WTC11 (cell line): ENCODE measurements at regions not wholly inside any gene's neighbourhood (a gene's known extent, or its start where the extent isn't known, plus 50 kb on each side); places are given as distances from the start of the nearest gene placed in this dataset.

Source experiments
- ATAC-seq: fragments of 200-7000 bp; cut with Tn5 transposase; 2 replicates; pipeline ENCODE4 v1.10.0; 2021; ENCODE audit warnings: mild to moderate bottlenecking, moderate library complexity
- CTCF ChIA-PET: fragments of 300-600 bp; sonication (Branson Sonifier 250); formaldehyde crosslinking; loops from one replicate; lab custom pipeline; 2021; ENCODE audit warnings: antibody characterized with exemption; lab: Charles Lee
- POLR2A ChIA-PET: fragments of 350-600 bp; sonication (Branson Sonifier 250); formaldehyde crosslinking; loops from one replicate; lab custom pipeline; 2021; ENCODE audit warnings: antibody characterized with exemption; lab: Charles Lee
- DNase-seq: peaks from one replicate; pipeline ENCODE4 v3.0.0; 2021; ENCODE audit warnings: low spot score
- H3K27ac Mint-ChIP-seq: 2 replicates; pipeline ENCODE4 v1.8.0; 2021; ENCODE audit warnings: mixed read lengths
- H3K27me3 Mint-ChIP-seq: 2 replicates; pipeline ENCODE4 v1.8.0; 2021; ENCODE audit warnings: low read depth, mild to moderate bottlenecking, moderate library complexity, mixed read lengths
- H3K36me3 Mint-ChIP-seq: 2 replicates; pipeline ENCODE4 v1.8.0; 2021; ENCODE audit warnings: mixed read lengths
- H3K4me1 Mint-ChIP-seq: 2 replicates; pipeline ENCODE4 v1.8.0; 2022; ENCODE audit warnings: mixed read lengths
- H3K4me3 Mint-ChIP-seq: 2 replicates; pipeline ENCODE4 v1.8.0; 2021; ENCODE audit warnings: mild to moderate bottlenecking, moderate library complexity, mixed read lengths
- H3K9me3 Mint-ChIP-seq: 2 replicates; pipeline ENCODE4 v1.8.0; 2021; ENCODE audit warnings: mixed read lengths
- CREM ChIP-seq: sonication (generic); formaldehyde crosslinking; IDR thresholded peaks from 2 replicates; pipeline ENCODE4 v1.8.1; 2022; ENCODE audit warnings: mild to moderate bottlenecking, missing genetic modification reagents, moderate library complexity
- E2F1 ChIP-seq: sonication (generic); formaldehyde crosslinking; IDR thresholded peaks from 2 replicates; pipeline ENCODE4 v1.8.0; 2022; ENCODE audit warnings: mild to moderate bottlenecking, missing genetic modification reagents
- E2F4 ChIP-seq: sonication (generic); formaldehyde crosslinking; IDR thresholded peaks from 2 replicates; pipeline ENCODE4 v1.8.1; 2022; ENCODE audit warnings: low read depth, mild to moderate bottlenecking, moderate library complexity, missing genetic modification reagents, borderline replicate concordance
- ELF4 ChIP-seq: sonication (generic); formaldehyde crosslinking; IDR thresholded peaks from 2 replicates; pipeline ENCODE4 v1.8.1; 2022; ENCODE audit warnings: low read depth, mild to moderate bottlenecking, moderate library complexity, missing genetic modification reagents
- ETV6 ChIP-seq: sonication (generic); formaldehyde crosslinking; IDR thresholded peaks from 2 replicates; pipeline ENCODE4 v1.8.1; 2022; ENCODE audit warnings: mild to moderate bottlenecking, missing genetic modification reagents
- FOXJ3 ChIP-seq: sonication (generic); formaldehyde crosslinking; IDR thresholded peaks from 2 replicates; pipeline ENCODE4 v1.9.0; 2021; ENCODE audit warnings: missing genetic modification reagents, mild to moderate bottlenecking, borderline replicate concordance
- GRHL2 ChIP-seq: fragments of 250-450 bp; sonication (Bioruptor Pico); IDR thresholded peaks from 2 replicates; pipeline ENCODE4 v1.8.0; 2022; ENCODE audit warnings: mild to moderate bottlenecking, moderate library complexity; ENCODE audit not compliant: insufficient replicate concordance, severe bottlenecking
- JUN ChIP-seq: sonication (generic); formaldehyde crosslinking; IDR thresholded peaks from 2 replicates; pipeline ENCODE4 v1.8.0; 2023; ENCODE audit warnings: mild to moderate bottlenecking, missing genetic modification reagents
- KAT7 ChIP-seq: sonication (generic); formaldehyde crosslinking; IDR thresholded peaks from 2 replicates; pipeline ENCODE4 v1.8.1; 2023; ENCODE audit warnings: missing genetic modification reagents, mild to moderate bottlenecking, borderline replicate concordance
- MXD4 ChIP-seq: fragments of 250-450 bp; sonication (Bioruptor Pico); IDR thresholded peaks from 2 replicates; pipeline ENCODE4 v1.8.0; 2021; ENCODE audit warnings: mild to moderate bottlenecking, moderate library complexity, borderline replicate concordance
- NFE2L1 ChIP-seq: sonication (generic); formaldehyde crosslinking; IDR thresholded peaks from 2 replicates; pipeline ENCODE4 v1.8.1; 2023; ENCODE audit warnings: missing genetic modification reagents
- NFYB ChIP-seq: sonication (generic); formaldehyde crosslinking; conservative IDR thresholded peaks from 2 replicates; pipeline ENCODE4 v1.8.0; 2022; ENCODE audit warnings: low read depth, missing genetic modification reagents
- NR1H2 ChIP-seq: sonication (generic); formaldehyde crosslinking; IDR thresholded peaks from 2 replicates; pipeline ENCODE4 v1.9.0; 2021; ENCODE audit warnings: mild to moderate bottlenecking, moderate library complexity, missing genetic modification reagents
- RORB ChIP-seq: fragments of 250-450 bp; sonication (Bioruptor Pico); IDR thresholded peaks from 2 replicates; pipeline ENCODE4 v1.9.0; 2021; ENCODE audit warnings: mild to moderate bottlenecking
- SP1 ChIP-seq: sonication (generic); formaldehyde crosslinking; conservative IDR thresholded peaks from 2 replicates; pipeline ENCODE4 v1.8.1; 2022; ENCODE audit warnings: missing genetic modification reagents
- TEAD1 ChIP-seq: sonication (generic); formaldehyde crosslinking; IDR thresholded peaks from 2 replicates; pipeline ENCODE4 v1.8.0; 2022; ENCODE audit warnings: mild to moderate bottlenecking, missing genetic modification reagents
- TP53 ChIP-seq: sonication (generic); formaldehyde crosslinking; IDR thresholded peaks from 2 replicates; pipeline ENCODE4 v1.8.1; 2023; ENCODE audit warnings: mild to moderate bottlenecking, missing genetic modification reagents
- ZNF138 ChIP-seq: sonication (generic); formaldehyde crosslinking; conservative IDR thresholded peaks from 2 replicates; pipeline ENCODE4 v1.8.1; 2022; ENCODE audit warnings: mild to moderate bottlenecking, moderate library complexity, missing genetic modification reagents
- ZNF219 ChIP-seq: sonication (generic); formaldehyde crosslinking; IDR thresholded peaks from 2 replicates; pipeline ENCODE4 v1.8.0; 2023; ENCODE audit warnings: missing genetic modification reagents, mild to moderate bottlenecking, borderline replicate concordance
- ZNF232 ChIP-seq: sonication (generic); formaldehyde crosslinking; IDR thresholded peaks from 2 replicates; pipeline ENCODE4 v1.8.0; 2022; ENCODE audit warnings: mild to moderate bottlenecking, missing genetic modification reagents
- ZNF263 ChIP-seq: sonication (generic); formaldehyde crosslinking; IDR thresholded peaks from 2 replicates; pipeline ENCODE4 v1.8.1; 2022; ENCODE audit warnings: low read depth, mild to moderate bottlenecking, moderate library complexity, missing genetic modification reagents
- ZSCAN18 ChIP-seq: fragments of 250-450 bp; sonication (Bioruptor Pico); IDR thresholded peaks from 2 replicates; pipeline ENCODE4 v2.1.2; 2022; ENCODE audit warnings: mild to moderate bottlenecking, moderate library complexity
- TF ChIP-seq, protein P1 (sequence below): sonication (generic); formaldehyde crosslinking; IDR thresholded peaks from 2 replicates; pipeline ENCODE4 v1.8.1; 2022; ENCODE audit warnings: mild to moderate bottlenecking, missing genetic modification reagents, moderate library complexity, borderline replicate concordance
- TF ChIP-seq, protein P2 (sequence below): sonication (generic); formaldehyde crosslinking; IDR thresholded peaks from 2 replicates; pipeline ENCODE4 v1.8.1; 2023; ENCODE audit warnings: mild to moderate bottlenecking, missing genetic modification reagents, borderline replicate concordance
- TF ChIP-seq, protein P3 (sequence below): sonication (generic); formaldehyde crosslinking; IDR thresholded peaks from 2 replicates; pipeline ENCODE4 v1.8.1; 2023; ENCODE audit warnings: mild to moderate bottlenecking, missing genetic modification reagents, moderate library complexity
- TF ChIP-seq, protein P4 (sequence below): fragments of 250-450 bp; sonication (Bioruptor Pico); IDR thresholded peaks from 2 replicates; pipeline ENCODE4 v1.9.0; 2021; ENCODE audit warnings: mild to moderate bottlenecking

GRCh38 chr9:113695440-113695851 lies 180.7 kb upstream of the ZNF618 start:
- no peak overlapping the region for H3K4me3 Mint-ChIP-seq
- DNase-seq = no peak
- H3K4me1 Mint-ChIP-seq = peaks cover 3% of the 10 kb centered on the region
- H3K27ac Mint-ChIP-seq = no peak overlapping the region
- CTCF ChIA-PET = no interaction called here
- H3K27me3 Mint-ChIP-seq = peaks cover 17% of the 10 kb centered on the region
- no peak for ATAC-seq
- no peaks in the 10 kb centered on the region for H3K36me3 Mint-ChIP-seq
- H3K9me3 Mint-ChIP-seq = peaks cover 21% of the 10 kb centered on the region
- POLR2A ChIA-PET = no interaction called here
- no peak for TF ChIP-seq CREM (CRISPR knock-in tag)
- no peak for TF ChIP-seq MXD4 (CRISPR knock-in tag)
- TF ChIP-seq, protein P1, sequence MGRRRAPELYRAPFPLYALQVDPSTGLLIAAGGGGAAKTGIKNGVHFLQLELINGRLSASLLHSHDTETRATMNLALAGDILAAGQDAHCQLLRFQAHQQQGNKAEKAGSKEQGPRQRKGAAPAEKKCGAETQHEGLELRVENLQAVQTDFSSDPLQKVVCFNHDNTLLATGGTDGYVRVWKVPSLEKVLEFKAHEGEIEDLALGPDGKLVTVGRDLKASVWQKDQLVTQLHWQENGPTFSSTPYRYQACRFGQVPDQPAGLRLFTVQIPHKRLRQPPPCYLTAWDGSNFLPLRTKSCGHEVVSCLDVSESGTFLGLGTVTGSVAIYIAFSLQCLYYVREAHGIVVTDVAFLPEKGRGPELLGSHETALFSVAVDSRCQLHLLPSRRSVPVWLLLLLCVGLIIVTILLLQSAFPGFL = no peak
- no peak for TF ChIP-seq E2F4 (CRISPR knock-in tag)
- TF ChIP-seq RORB (CRISPR knock-in tag) = no peak
- TF ChIP-seq NFYB (CRISPR knock-in tag) = no peak
- no peak for TF ChIP-seq GRHL2 (CRISPR knock-in tag)
- no peak for TF ChIP-seq ZNF232 (CRISPR knock-in tag)
- TF ChIP-seq JUN (CRISPR knock-in tag) = no peak
- TF ChIP-seq TP53 = no peak
- TF ChIP-seq ZSCAN18 (CRISPR knock-in tag) = no peak
- TF ChIP-seq KAT7 = no peak
- TF ChIP-seq, protein P2, sequence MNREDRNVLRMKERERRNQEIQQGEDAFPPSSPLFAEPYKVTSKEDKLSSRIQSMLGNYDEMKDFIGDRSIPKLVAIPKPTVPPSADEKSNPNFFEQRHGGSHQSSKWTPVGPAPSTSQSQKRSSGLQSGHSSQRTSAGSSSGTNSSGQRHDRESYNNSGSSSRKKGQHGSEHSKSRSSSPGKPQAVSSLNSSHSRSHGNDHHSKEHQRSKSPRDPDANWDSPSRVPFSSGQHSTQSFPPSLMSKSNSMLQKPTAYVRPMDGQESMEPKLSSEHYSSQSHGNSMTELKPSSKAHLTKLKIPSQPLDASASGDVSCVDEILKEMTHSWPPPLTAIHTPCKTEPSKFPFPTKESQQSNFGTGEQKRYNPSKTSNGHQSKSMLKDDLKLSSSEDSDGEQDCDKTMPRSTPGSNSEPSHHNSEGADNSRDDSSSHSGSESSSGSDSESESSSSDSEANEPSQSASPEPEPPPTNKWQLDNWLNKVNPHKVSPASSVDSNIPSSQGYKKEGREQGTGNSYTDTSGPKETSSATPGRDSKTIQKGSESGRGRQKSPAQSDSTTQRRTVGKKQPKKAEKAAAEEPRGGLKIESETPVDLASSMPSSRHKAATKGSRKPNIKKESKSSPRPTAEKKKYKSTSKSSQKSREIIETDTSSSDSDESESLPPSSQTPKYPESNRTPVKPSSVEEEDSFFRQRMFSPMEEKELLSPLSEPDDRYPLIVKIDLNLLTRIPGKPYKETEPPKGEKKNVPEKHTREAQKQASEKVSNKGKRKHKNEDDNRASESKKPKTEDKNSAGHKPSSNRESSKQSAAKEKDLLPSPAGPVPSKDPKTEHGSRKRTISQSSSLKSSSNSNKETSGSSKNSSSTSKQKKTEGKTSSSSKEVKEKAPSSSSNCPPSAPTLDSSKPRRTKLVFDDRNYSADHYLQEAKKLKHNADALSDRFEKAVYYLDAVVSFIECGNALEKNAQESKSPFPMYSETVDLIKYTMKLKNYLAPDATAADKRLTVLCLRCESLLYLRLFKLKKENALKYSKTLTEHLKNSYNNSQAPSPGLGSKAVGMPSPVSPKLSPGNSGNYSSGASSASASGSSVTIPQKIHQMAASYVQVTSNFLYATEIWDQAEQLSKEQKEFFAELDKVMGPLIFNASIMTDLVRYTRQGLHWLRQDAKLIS = no peak
- TF ChIP-seq, protein P3, sequence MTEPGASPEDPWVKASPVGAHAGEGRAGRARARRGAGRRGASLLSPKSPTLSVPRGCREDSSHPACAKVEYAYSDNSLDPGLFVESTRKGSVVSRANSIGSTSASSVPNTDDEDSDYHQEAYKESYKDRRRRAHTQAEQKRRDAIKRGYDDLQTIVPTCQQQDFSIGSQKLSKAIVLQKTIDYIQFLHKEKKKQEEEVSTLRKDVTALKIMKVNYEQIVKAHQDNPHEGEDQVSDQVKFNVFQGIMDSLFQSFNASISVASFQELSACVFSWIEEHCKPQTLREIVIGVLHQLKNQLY (CRISPR knock-in tag) = no peak
- TF ChIP-seq TEAD1 (CRISPR knock-in tag) = no peak
- TF ChIP-seq ELF4 (CRISPR knock-in tag) = no peak
- TF ChIP-seq ZNF138 (CRISPR knock-in tag) = no peak
- TF ChIP-seq NR1H2 (CRISPR knock-in tag) = no peak

DNA sequence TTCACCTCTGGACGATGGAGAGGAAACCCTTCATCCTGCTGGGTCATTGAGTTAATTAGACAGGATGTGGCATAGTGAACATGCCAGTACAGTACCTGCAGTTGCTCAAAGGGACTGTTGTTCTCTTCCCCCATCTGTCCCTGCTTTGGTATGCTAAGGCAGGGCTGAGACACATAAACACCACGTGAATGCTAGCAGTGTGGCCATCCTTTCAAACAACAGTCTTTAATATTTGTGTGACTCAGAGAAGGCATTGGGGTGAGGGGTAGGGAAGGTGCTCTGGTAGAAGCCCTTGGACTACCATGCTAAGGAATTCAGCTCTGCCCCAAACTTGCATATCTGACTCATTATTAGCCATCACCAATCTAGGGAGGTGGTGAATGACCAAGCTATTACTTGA lies 180.2 kb upstream of the ZNF618 start:
- no peak for ATAC-seq
- TF ChIP-seq NFE2L1 (CRISPR knock-in tag) (no peak), ETV6 (CRISPR knock-in tag) (no peak), ZNF263 (CRISPR knock-in tag) (no peak), E2F1 (CRISPR knock-in tag) (no peak), ZNF219 (CRISPR knock-in tag) (no peak), KAT7 (no peak), SP1 (CRISPR knock-in tag) (no peak), FOXJ3 (CRISPR knock-in tag) (no peak), NFYB (CRISPR knock-in tag) (no peak)
- TF ChIP-seq, protein P4, sequence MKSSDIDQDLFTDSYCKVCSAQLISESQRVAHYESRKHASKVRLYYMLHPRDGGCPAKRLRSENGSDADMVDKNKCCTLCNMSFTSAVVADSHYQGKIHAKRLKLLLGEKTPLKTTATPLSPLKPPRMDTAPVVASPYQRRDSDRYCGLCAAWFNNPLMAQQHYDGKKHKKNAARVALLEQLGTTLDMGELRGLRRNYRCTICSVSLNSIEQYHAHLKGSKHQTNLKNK (CRISPR knock-in tag) = no peak
- no peak overlapping the region for H3K27ac Mint-ChIP-seq
- no peak overlapping the region for H3K4me3 Mint-ChIP-seq
- peaks cover 12% of the 10 kb centered on the region for H3K27me3 Mint-ChIP-seq
- ChIA-PET CTCF (no interaction called here), POLR2A (no interaction called here)
- DNase-seq = no peak
- no peaks in the 10 kb centered on the region for H3K4me1 Mint-ChIP-seq
- no peaks in the 10 kb centered on the region for H3K36me3 Mint-ChIP-seq
- peaks cover 21% of the 10 kb centered on the region for H3K9me3 Mint-ChIP-seq
